UCSD-AML1 (cell line): ENCODE measurements at regions not wholly inside any gene's neighbourhood (a gene's known extent, or its start where the extent isn't known, plus 50 kb on each side); places are given as distances from the start of the nearest gene placed in this dataset.
"Not testable (repeated sequence)": the region's sequence is repeated elsewhere in the genome, so short reads cannot be mapped to it uniquely, and the experiment has no call there.

ENCODE experiments used
- DNase-seq: peaks from one replicate; lab custom pipeline; 2025; ENCODE audit not compliant: unreplicated experiment; lab: John Stamatoyannopoulos, UW

GRCh38 chr2:61774351-61774750, 79.5 kb downstream of the FAM161A start:
- no peak for DNase-seq

- DNase-seq: no peak
Measured at GRCh38 chr2:61771904-61772845, 81.7 kb downstream of the FAM161A start.

- DNase-seq: no peak
Measured at GRCh38 chr2:61770746-61771145, 83.1 kb downstream of the FAM161A start.

GRCh38 chr2:61770298-61770697, 83.6 kb downstream of the FAM161A start:
- DNase-seq: no peak

GRCh38 chr2:61769093-61769675, 84.7 kb downstream of the FAM161A start:
- no peak for DNase-seq

- peak; percentile 98 for DNase-seq
Measured at GRCh38 chr2:61764035-61764800, 89.6 kb downstream of the FAM161A start.

GRCh38 chr2:61763605-61764034, 90.2 kb downstream of the FAM161A start:
- peak; percentile 86 for DNase-seq

GRCh38 chr2:61762292-61762691, 91.6 kb downstream of the FAM161A start:
- DNase-seq: no peak

- DNase-seq: no peak
Measured at GRCh38 chr2:61759718-61760117, 94.1 kb downstream of the FAM161A start.

- no peak for DNase-seq
Measured at GRCh38 chr2:61759005-61759404, 94.9 kb downstream of the FAM161A start.

- DNase-seq: no peak
Measured at GRCh38 chr2:61758159-61758558, 95.7 kb downstream of the FAM161A start.

GRCh38 chr2:61753512-61753911, 100.3 kb downstream of the FAM161A start:
- DNase-seq: no peak

- no peak for DNase-seq
Measured at GRCh38 chr2:61750624-61751023, 103.2 kb downstream of the FAM161A start.

GRCh38 chr2:61742955-61743354, 110.9 kb downstream of the FAM161A start:
- DNase-seq: no peak

GRCh38 chr2:61737841-61738240, 116.0 kb downstream of the FAM161A start:
- DNase-seq: no peak

- no peak for DNase-seq
Measured at GRCh38 chr2:61736953-61737352, 116.9 kb downstream of the FAM161A start.

- DNase-seq: no peak
Measured at GRCh38 chr2:61733563-61733962, 120.3 kb downstream of the FAM161A start.

- DNase-seq: no peak
Measured at GRCh38 chr2:61732787-61733186, 121.1 kb downstream of the FAM161A start.

GRCh38 chr2:61727746-61728145, 126.1 kb downstream of the FAM161A start:
- DNase-seq: no peak

GRCh38 chr2:61726456-61727209, 127.2 kb downstream of the FAM161A start:
- no peak for DNase-seq

GRCh38 chr2:61723364-61723763, 130.5 kb downstream of the FAM161A start:
- not testable (repeated sequence) for DNase-seq
